GM19025 (cell line): ENCODE measurements at regions not wholly inside any gene's neighbourhood (a gene's known extent, or its start where the extent isn't known, plus 50 kb on each side); places are given as distances from the start of the nearest gene placed in this dataset.

Experiments
- ATAC-seq: cut with Tn5 transposase; IDR thresholded peaks from one replicate; pipeline ENCODE4 v1.9.1; 2021; ENCODE audit warnings: mild to moderate bottlenecking, low read depth, moderate library complexity; ENCODE audit not compliant: unreplicated experiment

GRCh38 chr6:1202201-1202600, 109.7 kb upstream of the FOXQ1 start:
- no peak for ATAC-seq

- ATAC-seq = no peak
Observed at GRCh38 chr6:1201547-1202200, 110.2 kb upstream of the FOXQ1 start.

- ATAC-seq = no peak
Observed at GRCh38 chr6:1200409-1201101, 111.3 kb upstream of the FOXQ1 start.

- no peak for ATAC-seq
Observed at GRCh38 chr6:1200081-1200408, 111.9 kb upstream of the FOXQ1 start.

- ATAC-seq = no peak
Observed at GRCh38 chr6:1197309-1197708, 114.6 kb upstream of the FOXQ1 start.

- ATAC-seq = no peak
Observed at GRCh38 chr6:1191141-1191630, 120.7 kb upstream of the FOXQ1 start.

- no peak for ATAC-seq
Observed at GRCh38 chr6:1190366-1190765, 121.5 kb upstream of the FOXQ1 start.

GRCh38 chr6:1188199-1188598, 123.7 kb upstream of the FOXQ1 start:
- no peak for ATAC-seq

- no peak for ATAC-seq
Observed at GRCh38 chr6:1187293-1188131, 124.4 kb upstream of the FOXQ1 start.

GRCh38 chr6:1184318-1184717, 127.6 kb upstream of the FOXQ1 start:
- no peak for ATAC-seq

GRCh38 chr6:1182722-1183521, 129.0 kb upstream of the FOXQ1 start:
- ATAC-seq = no peak

- no peak for ATAC-seq
Observed at GRCh38 chr6:1181939-1182605, 129.8 kb upstream of the FOXQ1 start.

- no peak for ATAC-seq
Observed at GRCh38 chr6:1179571-1180459, 132.1 kb upstream of the FOXQ1 start.

GRCh38 chr6:1178590-1178989, 133.3 kb upstream of the FOXQ1 start:
- no peak for ATAC-seq

- ATAC-seq = no peak
Observed at GRCh38 chr6:1176567-1176966, 135.3 kb upstream of the FOXQ1 start.

- ATAC-seq = no peak
Observed at GRCh38 chr6:1175877-1176276, 136.0 kb upstream of the FOXQ1 start.

- ATAC-seq = no peak
Observed at GRCh38 chr6:1170794-1171193, 141.1 kb upstream of the FOXQ1 start.

GRCh38 chr6:1164600-1164999, 147.3 kb upstream of the FOXQ1 start:
- no peak for ATAC-seq

GRCh38 chr6:1163501-1163900, 148.4 kb upstream of the FOXQ1 start:
- no peak for ATAC-seq
